ENCODE measurements at regions not wholly inside any gene's neighbourhood (a gene's known extent, or its start where the extent isn't known, plus 50 kb on each side); places are given as distances from the start of the nearest gene placed in this dataset.

- Mint-ChIP-seq H3K27ac (ENCODE audit: unreplicated experiment) (no peak overlapping the region), H3K36me3 (ENCODE audit: low read depth) (no peaks in the 10 kb centered on the region), H3K4me3 (no peak overlapping the region), H3K27me3 (ENCODE audit: low read depth) (no peaks in the 10 kb centered on the region), H3K4me1 (peaks cover 7% of the 10 kb centered on the region), H3K9me3 (peaks cover 3% of the 10 kb centered on the region)
- DNase-seq (ENCODE audit: low read depth, low spot score) = no peak
- TF ChIP-seq CTCF (conservative IDR thresholded peaks at IDR 0.05) = no peak
These were observed 60.5 kb upstream of the IGF1 start for GRCh38 chr12:102540815-102541385.

- DNase-seq (ENCODE audit: low read depth, low spot score) = no peak
- Mint-ChIP-seq H3K36me3 (ENCODE audit: low read depth) (no peaks in the 10 kb centered on the region), H3K9me3 (peaks cover 3% of the 10 kb centered on the region), H3K4me3 (no peak overlapping the region), H3K4me1 (peaks cover 7% of the 10 kb centered on the region), H3K27ac (ENCODE audit: unreplicated experiment) (no peak overlapping the region), H3K27me3 (ENCODE audit: low read depth) (no peaks in the 10 kb centered on the region)
- no peak for TF ChIP-seq CTCF (conservative IDR thresholded peaks at IDR 0.05)
These were observed 59.5 kb upstream of the IGF1 start for GRCh38 chr12:102539651-102540553.

- H3K4me3 Mint-ChIP-seq = no peak overlapping the region
- no peak for DNase-seq (ENCODE audit: low read depth, low spot score)
- H3K27ac Mint-ChIP-seq (ENCODE audit: unreplicated experiment) = no peak overlapping the region
- H3K36me3 Mint-ChIP-seq (ENCODE audit: low read depth) = no peaks in the 10 kb centered on the region
- H3K9me3 Mint-ChIP-seq = no peaks in the 10 kb centered on the region
- peaks cover 3% of the 10 kb centered on the region for H3K27me3 Mint-ChIP-seq (ENCODE audit: low read depth)
- peaks cover 7% of the 10 kb centered on the region for H3K4me1 Mint-ChIP-seq
- TF ChIP-seq CTCF (conservative IDR thresholded peaks at IDR 0.05) = no peak
These were observed 54.9 kb upstream of the IGF1 start for GRCh38 chr12:102535306-102535705.

GRCh38 chr12:102534899-102535298 is 54.5 kb upstream of the IGF1 start:
- DNase-seq (ENCODE audit: low read depth, low spot score) = no peak
- Mint-ChIP-seq H3K4me1 (peaks cover 6% of the 10 kb centered on the region), H3K36me3 (ENCODE audit: low read depth) (no peaks in the 10 kb centered on the region), H3K9me3 (no peaks in the 10 kb centered on the region), H3K4me3 (no peak overlapping the region), H3K27me3 (ENCODE audit: low read depth) (peaks cover 3% of the 10 kb centered on the region), H3K27ac (ENCODE audit: unreplicated experiment) (no peak overlapping the region)
- no peak for TF ChIP-seq CTCF (conservative IDR thresholded peaks at IDR 0.05)

- TF ChIP-seq CTCF (conservative IDR thresholded peaks at IDR 0.05) = no peak
- no peak overlapping the region for H3K4me3 Mint-ChIP-seq
- H3K27me3 Mint-ChIP-seq (ENCODE audit: low read depth) = peaks cover 3% of the 10 kb centered on the region
- H3K9me3 Mint-ChIP-seq = no peaks in the 10 kb centered on the region
- H3K4me1 Mint-ChIP-seq = no peaks in the 10 kb centered on the region
- no peak for DNase-seq (ENCODE audit: low read depth, low spot score)
- H3K27ac Mint-ChIP-seq (ENCODE audit: unreplicated experiment) = no peak overlapping the region
- no peaks in the 10 kb centered on the region for H3K36me3 Mint-ChIP-seq (ENCODE audit: low read depth)
These were observed 53.3 kb upstream of the IGF1 start for GRCh38 chr12:102533483-102534215.

Data from neural crest cell (in vitro differentiated cells).